ENCODE measurements at regions not wholly inside any gene's neighbourhood (a gene's known extent, or its start where the extent isn't known, plus 50 kb on each side); places are given as distances from the start of the nearest gene placed in this dataset.

GRCh38 chr4:89588421-89588820 is 248.5 kb downstream of the SNCA start:
- no peak overlapping the region for H3K56ac ChIP-seq (ENCODE audit: insufficient read length, low read depth, low read length)
- H3K23me2 ChIP-seq (ENCODE audit: insufficient read length, low read depth, low read length, poor library complexity, severe bottlenecking) = no peaks in the 10 kb centered on the region
- no peak overlapping the region for H2BK15ac ChIP-seq (ENCODE audit: low read depth, low read length)
- H3K9me3 Mint-ChIP-seq = peaks cover 4 to 6% of the 10 kb centered on the region in 2 experiments; a peak in 4 of 5 replicates
- H2BK12ac ChIP-seq (ENCODE audit: insufficient read length, low read depth, low read length) = no peak overlapping the region
- H3K79me1 ChIP-seq (ENCODE audit: insufficient read depth, low read depth, low read length, poor library complexity, severe bottlenecking) = no peaks in the 10 kb centered on the region
- H2BK5ac ChIP-seq (ENCODE audit: insufficient read length, low read length) = no peak overlapping the region
- no peak overlapping the region for H2AK5ac ChIP-seq (ENCODE audit: insufficient read length, low read length)
- H3K9ac ChIP-seq (ENCODE audit: extremely low read depth, insufficient read length, low read length) = no peak overlapping the region
- H3K9me3 ChIP-seq (ENCODE audit: control insufficient read depth, low read depth, low read length) = no peaks in the 10 kb centered on the region
- DNase-seq = no peak
- WGBS (ENCODE audit: extremely low coverage, insufficient read length, low lambda C conversion rate) = no CpG with 5 or more reads among the region's 1 CpG
- no peak overlapping the region for H3K27ac ChIP-seq (ENCODE audit: insufficient read length, low read depth, low read length)
- H3K4me2 ChIP-seq (ENCODE audit: insufficient read depth, insufficient read length, low read length) = no peak overlapping the region
- no peak overlapping the region for H4K91ac ChIP-seq (ENCODE audit: insufficient read length, low read depth, low read length)
- no peak overlapping the region for H2BK120ac ChIP-seq (ENCODE audit: low read depth, low read length, poor library complexity, severe bottlenecking)
- no peak overlapping the region for H4K8ac ChIP-seq (replicated peaks; ENCODE audit: insufficient read length, low read depth, low read length)
- H3K4me1 ChIP-seq (ENCODE audit: insufficient read depth, low read length) = no peaks in the 10 kb centered on the region
- peaks cover 8% of the 10 kb centered on the region; the same call in 1 of the 2 replicates for H3K27me3 ChIP-seq (ENCODE audit: insufficient read depth, low read length)
- H4K5ac ChIP-seq (ENCODE audit: insufficient read length, low read depth, low read length) = no peak overlapping the region
- H4K20me1 ChIP-seq (ENCODE audit: control insufficient read depth, insufficient read depth, insufficient read length) = no peaks in the 10 kb centered on the region
- H3K18ac ChIP-seq (ENCODE audit: insufficient read length, low read depth, low read length) = no peak overlapping the region
- H2AFZ ChIP-seq (ENCODE audit: low read length) = no peak overlapping the region
- no peaks in the 10 kb centered on the region for H3K36me3 Mint-ChIP-seq (ENCODE audit: insufficient read depth in 1 of 3, low read depth in 3 of 3)
- no peak overlapping the region for H2BK20ac ChIP-seq (ENCODE audit: low read depth, low read length, poor library complexity, severe bottlenecking)
- H3K23ac ChIP-seq (ENCODE audit: insufficient read length, low read depth, low read length) = no peak overlapping the region
- H3K4me3 Mint-ChIP-seq = no peak overlapping the region
- H3T11ph ChIP-seq (ENCODE audit: low read length) = no peak overlapping the region
- H3K79me2 ChIP-seq (ENCODE audit: insufficient read depth, low read length) = no peaks in the 10 kb centered on the region
- H3K14ac ChIP-seq (ENCODE audit: insufficient read depth, low read length) = no peak overlapping the region
- no peak overlapping the region for H3K4ac ChIP-seq (ENCODE audit: low read depth, low read length)
- H3K27ac Mint-ChIP-seq = no peak overlapping the region
- H3K4me1 Mint-ChIP-seq = no peaks in the 10 kb centered on the region
- peaks cover 91% of the 10 kb centered on the region for H3K27me3 Mint-ChIP-seq (ENCODE audit: low read depth)
- TF ChIP-seq, protein P1, sequence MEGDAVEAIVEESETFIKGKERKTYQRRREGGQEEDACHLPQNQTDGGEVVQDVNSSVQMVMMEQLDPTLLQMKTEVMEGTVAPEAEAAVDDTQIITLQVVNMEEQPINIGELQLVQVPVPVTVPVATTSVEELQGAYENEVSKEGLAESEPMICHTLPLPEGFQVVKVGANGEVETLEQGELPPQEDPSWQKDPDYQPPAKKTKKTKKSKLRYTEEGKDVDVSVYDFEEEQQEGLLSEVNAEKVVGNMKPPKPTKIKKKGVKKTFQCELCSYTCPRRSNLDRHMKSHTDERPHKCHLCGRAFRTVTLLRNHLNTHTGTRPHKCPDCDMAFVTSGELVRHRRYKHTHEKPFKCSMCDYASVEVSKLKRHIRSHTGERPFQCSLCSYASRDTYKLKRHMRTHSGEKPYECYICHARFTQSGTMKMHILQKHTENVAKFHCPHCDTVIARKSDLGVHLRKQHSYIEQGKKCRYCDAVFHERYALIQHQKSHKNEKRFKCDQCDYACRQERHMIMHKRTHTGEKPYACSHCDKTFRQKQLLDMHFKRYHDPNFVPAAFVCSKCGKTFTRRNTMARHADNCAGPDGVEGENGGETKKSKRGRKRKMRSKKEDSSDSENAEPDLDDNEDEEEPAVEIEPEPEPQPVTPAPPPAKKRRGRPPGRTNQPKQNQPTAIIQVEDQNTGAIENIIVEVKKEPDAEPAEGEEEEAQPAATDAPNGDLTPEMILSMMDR (conservative IDR thresholded peaks at IDR 0.05) = no peak

Data from H9 (cell line).